ENCODE measurements at regions not wholly inside any gene's neighbourhood (a gene's known extent, or its start where the extent isn't known, plus 50 kb on each side); places are given as distances from the start of the nearest gene placed in this dataset.

- no peaks in the 10 kb centered on the region for H3K27me3 ChIP-seq (ENCODE audit: control insufficient read depth, insufficient read depth, low read length)
- H3K4me3 ChIP-seq (ENCODE audit: low read length in 3 of 3), result no peak overlapping the region
- FAIRE-seq (no peak), DNase-seq (no peak)
- H3K9ac ChIP-seq (ENCODE audit: low read length in 3 of 3), result no peak overlapping the region
- H3K4me1 ChIP-seq (ENCODE audit: control insufficient read depth in 2 of 3, insufficient read depth in 2 of 3, low read depth in 1 of 3, low read length in 3 of 3), result no peaks in the 10 kb centered on the region
- no peak overlapping the region for H3K27ac ChIP-seq (ENCODE audit: low read depth in 2 of 2, low read length in 2 of 2)
- TF ChIP-seq CTCF (IDR thresholded peaks at IDR 0.05; ENCODE audit: borderline replicate concordance, extremely low read depth, insufficient read depth), result no peak
- intact Hi-C loops (cut with DNase I), result no loop called here
- H3K9me3 ChIP-seq (ENCODE audit: control insufficient read depth in 2 of 3, insufficient read depth in 1 of 3, low read length in 3 of 3), result no peaks in the 10 kb centered on the region
- H3K36me3 ChIP-seq (ENCODE audit: control insufficient read depth in 2 of 3, insufficient read depth in 3 of 3, low read length in 3 of 3), result no peaks in the 10 kb centered on the region
Observed at GRCh38 chr1:189605226-189605625, 872.4 kb downstream of the BRINP3 start.

GRCh38 chr1:189606047-189606446 is 871.6 kb downstream of the BRINP3 start:
- FAIRE-seq (no peak), DNase-seq (no peak)
- H3K4me1 ChIP-seq (ENCODE audit: control insufficient read depth in 2 of 3, insufficient read depth in 2 of 3, low read depth in 1 of 3, low read length in 3 of 3), result no peaks in the 10 kb centered on the region
- H3K27me3 ChIP-seq (ENCODE audit: control insufficient read depth, insufficient read depth, low read length), result no peaks in the 10 kb centered on the region
- no peak overlapping the region for H3K4me3 ChIP-seq (ENCODE audit: low read length in 3 of 3)
- no peak overlapping the region for H3K9ac ChIP-seq (ENCODE audit: low read length in 3 of 3)
- H3K9me3 ChIP-seq (ENCODE audit: control insufficient read depth in 2 of 3, insufficient read depth in 1 of 3, low read length in 3 of 3), result no peaks in the 10 kb centered on the region
- TF ChIP-seq CTCF (IDR thresholded peaks at IDR 0.05; ENCODE audit: borderline replicate concordance, extremely low read depth, insufficient read depth), result no peak
- intact Hi-C loops (cut with DNase I), result no loop called here
- H3K36me3 ChIP-seq (ENCODE audit: control insufficient read depth in 2 of 3, insufficient read depth in 3 of 3, low read length in 3 of 3), result no peaks in the 10 kb centered on the region
- no peak overlapping the region for H3K27ac ChIP-seq (ENCODE audit: low read depth in 2 of 2, low read length in 2 of 2)

GRCh38 chr1:189606795-189607476 is 870.7 kb downstream of the BRINP3 start:
- Histone ChIP-seq H3K27ac (ENCODE audit: low read depth in 2 of 2, low read length in 2 of 2) (no peak overlapping the region), H3K4me1 (ENCODE audit: control insufficient read depth in 2 of 3, insufficient read depth in 2 of 3, low read depth in 1 of 3, low read length in 3 of 3) (no peaks in the 10 kb centered on the region), H3K36me3 (ENCODE audit: control insufficient read depth in 2 of 3, insufficient read depth in 3 of 3, low read length in 3 of 3) (no peaks in the 10 kb centered on the region), H3K9me3 (ENCODE audit: control insufficient read depth in 2 of 3, insufficient read depth in 1 of 3, low read length in 3 of 3) (no peaks in the 10 kb centered on the region), H3K9ac (ENCODE audit: low read length in 3 of 3) (no peak overlapping the region), H3K27me3 (ENCODE audit: control insufficient read depth, insufficient read depth, low read length) (no peaks in the 10 kb centered on the region), H3K4me3 (ENCODE audit: low read length in 3 of 3) (no peak overlapping the region)
- TF ChIP-seq CTCF (IDR thresholded peaks at IDR 0.05; ENCODE audit: borderline replicate concordance, extremely low read depth, insufficient read depth), result no peak
- no peak for DNase-seq
- no peak for FAIRE-seq
- intact Hi-C loops (cut with DNase I), result no loop called here
